Dermis blood vessel endothelial cell (primary cell): ENCODE measurements at regions not wholly inside any gene's neighbourhood (a gene's known extent, or its start where the extent isn't known, plus 50 kb on each side); places are given as distances from the start of the nearest gene placed in this dataset.
"Not testable (repeated sequence)": the region's sequence is repeated elsewhere in the genome, so short reads cannot be mapped to it uniquely, and the experiment has no call there.

Source experiments
- DNase-seq: peaks from one replicate; pipeline ENCODE4 v3.0.0; 2010

- no peak for DNase-seq
Measured at GRCh38 chr13:86584301-86584700, 785.1 kb upstream of the SLITRK6 start.

DNA sequence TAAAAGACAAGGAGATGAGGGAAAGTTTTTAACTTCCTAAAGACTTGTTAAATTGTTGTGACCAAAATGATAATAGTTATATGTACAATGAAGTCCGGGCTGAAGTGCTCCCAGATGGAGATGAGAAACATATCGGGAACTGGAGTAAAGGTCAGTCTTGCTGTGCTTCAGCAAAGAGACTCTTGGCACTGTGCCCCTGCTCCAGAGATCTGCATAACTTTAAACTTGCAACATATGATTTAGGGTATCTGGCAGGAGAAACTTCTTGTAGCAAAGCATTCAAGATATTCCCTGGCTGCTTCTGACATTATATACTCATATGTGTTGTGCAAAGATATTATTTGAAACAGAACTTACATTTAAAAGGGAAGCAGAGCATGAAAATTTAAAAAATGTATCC, 786.6 kb upstream of the SLITRK6 start:
- DNase-seq, result no peak

- no peak for DNase-seq
Measured at GRCh38 chr13:86591862-86592261, 792.6 kb upstream of the SLITRK6 start.

GRCh38 chr13:86601351-86601750, 802.1 kb upstream of the SLITRK6 start:
- DNase-seq, result no peak

GRCh38 chr13:86606264-86606663, 807.0 kb upstream of the SLITRK6 start:
- DNase-seq, result no peak

DNA sequence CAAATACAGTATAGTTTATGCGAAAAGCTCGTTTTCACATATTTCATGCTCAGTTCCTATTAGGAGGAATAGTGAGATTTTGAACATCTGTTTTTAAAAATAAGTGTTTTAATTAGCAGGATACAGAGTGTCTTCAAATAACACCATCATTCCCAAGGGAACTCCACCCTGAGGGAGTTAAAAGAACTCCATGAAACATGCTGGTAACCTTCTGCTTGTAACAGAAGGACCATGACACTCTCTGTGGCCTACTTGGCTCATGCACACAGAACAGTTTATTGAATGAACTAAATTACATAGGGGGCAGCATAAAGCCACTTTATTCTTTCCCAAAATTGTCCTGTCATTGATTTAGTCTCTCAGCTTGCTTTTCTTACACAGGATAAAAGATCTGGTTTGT, 809.5 kb upstream of the SLITRK6 start:
- no peak for DNase-seq

DNA sequence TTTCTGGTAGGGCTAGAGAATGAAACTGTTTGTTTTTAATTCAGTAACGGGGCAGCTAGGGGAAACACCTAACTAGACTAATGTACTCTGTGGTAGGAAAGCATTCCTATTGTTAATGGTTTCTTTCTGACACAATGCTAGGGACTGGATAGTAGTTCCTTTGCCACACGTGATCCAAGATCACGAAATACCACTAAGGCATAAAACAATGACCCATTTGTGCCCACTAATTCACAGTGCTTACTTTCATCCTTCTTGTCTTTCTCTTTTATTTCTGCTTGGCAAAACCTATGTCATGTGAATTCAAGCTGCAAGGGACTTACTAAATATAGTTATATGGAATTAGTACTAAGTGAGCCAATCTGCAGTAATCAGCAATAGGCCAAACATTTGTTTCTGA, 834.1 kb upstream of the SLITRK6 start:
- no peak for DNase-seq

DNA sequence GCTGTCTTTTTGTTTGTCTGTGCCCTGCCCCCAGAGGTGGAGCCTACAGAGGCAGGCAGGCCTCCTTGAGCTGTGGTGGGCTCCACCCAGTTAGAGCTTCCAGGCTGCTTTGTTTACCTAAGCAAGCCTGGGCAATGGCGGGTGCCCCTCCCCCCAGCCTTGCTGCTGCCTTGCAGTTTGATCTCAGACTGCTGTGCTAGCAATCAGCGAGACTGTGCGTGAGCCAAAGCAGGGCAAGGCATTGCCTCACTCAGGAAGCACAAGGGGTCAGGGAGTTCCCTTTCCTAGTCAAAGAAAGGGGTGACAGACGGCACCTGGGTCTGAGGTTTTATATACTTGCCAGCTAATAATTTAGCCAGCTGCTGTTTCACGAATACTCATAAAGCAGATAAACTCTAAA, 852.0 kb upstream of the SLITRK6 start:
- not testable (repeated sequence) for DNase-seq

DNA sequence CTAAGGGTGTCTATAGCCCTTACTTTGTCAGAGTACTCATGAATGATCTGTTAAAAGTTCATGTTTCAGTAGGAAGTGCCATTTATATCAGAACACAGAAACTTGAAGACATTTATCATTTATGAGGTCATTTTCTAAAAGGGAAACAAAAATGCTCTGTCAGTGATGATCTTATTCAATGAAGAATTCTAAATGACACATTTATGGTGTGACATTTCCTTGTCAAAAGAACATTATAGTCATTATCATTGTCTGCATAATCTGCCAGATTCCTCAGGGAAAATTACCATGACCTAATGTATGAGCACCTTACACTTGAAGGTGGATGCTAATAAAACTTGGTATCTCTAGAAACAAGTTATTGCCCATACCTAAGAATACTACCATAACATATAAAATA, 853.8 kb upstream of the SLITRK6 start:
- DNase-seq, result no peak

DNA sequence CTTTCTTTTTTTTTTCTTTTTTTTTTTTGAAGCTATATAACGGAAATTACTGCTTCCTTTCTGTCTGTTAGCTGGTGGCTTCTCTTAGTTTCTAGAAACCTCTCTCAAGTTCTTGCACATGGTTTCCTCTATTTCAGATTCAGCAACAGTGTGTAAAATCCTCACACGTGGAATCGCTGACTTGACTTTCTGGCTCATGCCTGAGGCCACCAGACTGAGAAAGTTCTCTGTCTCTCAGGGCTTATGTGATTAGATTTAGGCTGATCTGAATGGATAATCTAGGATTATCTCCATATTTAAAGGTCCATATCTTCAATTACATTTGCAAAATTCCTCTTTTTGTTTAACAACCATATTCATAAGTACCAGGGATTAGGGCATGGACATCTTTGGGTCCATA, 856.3 kb upstream of the SLITRK6 start:
- no peak for DNase-seq

DNA sequence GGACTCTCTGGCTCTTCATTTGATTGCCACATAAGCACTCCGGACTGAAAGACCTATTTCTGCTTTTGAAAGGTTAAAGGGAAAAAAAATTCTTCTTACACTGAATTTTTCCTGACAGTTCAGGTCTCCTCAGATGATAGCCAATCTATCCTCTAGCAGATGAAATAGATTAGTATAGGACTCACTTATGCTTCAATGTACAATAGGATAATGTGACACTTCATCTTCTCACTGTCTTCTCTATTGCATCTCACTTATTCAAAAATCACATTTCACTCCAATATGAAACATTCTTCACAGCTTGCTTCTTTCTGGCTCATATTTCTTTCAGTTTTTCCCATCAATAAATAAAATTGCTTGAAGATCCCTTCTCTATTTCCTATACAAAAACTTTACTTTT, 860.9 kb upstream of the SLITRK6 start:
- no peak for DNase-seq

DNA sequence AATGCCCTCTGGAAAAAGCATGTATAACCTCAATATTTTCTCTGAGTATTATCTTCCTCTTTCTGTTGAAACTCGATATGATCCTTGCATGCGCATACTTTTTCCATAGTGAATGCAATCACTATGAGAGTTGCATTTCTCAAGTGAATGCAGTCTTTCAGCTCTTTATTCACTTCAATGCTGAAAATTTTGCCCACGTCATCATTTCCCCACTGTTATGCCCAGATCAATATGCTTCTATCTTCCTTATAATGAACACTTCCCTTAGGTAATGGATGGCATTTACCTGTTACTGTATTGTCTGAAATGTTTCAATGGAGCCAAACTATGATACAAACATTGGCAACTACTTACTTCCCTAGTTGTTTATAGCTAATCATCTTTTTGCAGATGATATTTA, 866.6 kb upstream of the SLITRK6 start:
- no peak for DNase-seq

DNA sequence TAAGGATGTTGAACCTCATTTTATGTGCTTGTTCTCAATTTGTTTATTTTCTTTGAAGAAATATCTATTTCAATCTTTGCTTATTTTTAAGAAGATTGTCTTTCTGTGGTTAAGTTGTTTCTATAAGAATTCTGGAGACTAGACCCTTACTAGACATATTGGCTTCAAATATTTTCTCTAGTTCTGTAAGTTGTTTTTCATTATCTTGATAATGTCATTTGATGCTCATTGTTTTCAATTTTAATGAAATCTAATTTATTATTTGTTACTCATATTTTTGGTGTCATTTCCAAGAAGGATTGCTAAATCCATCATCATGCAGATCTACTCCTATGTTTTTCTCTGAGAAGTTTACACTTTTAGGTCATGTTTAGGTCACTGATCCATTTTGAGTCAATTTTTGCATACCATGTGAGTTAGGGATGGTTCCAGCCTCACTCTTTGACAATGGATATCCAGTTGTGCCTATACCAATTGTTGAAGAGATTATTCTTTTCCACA, 874.8 kb upstream of the SLITRK6 start:
- DNase-seq, result no peak

GRCh38 chr13:86681223-86681622, 882.0 kb upstream of the SLITRK6 start:
- DNase-seq, result no peak

GRCh38 chr13:86684402-86684801, 885.2 kb upstream of the SLITRK6 start:
- DNase-seq, result no peak

- DNase-seq, result no peak
Measured at GRCh38 chr13:86689911-86690310, 890.7 kb upstream of the SLITRK6 start.

GRCh38 chr13:86692291-86692690, 893.1 kb upstream of the SLITRK6 start:
- DNase-seq, result no peak

DNA sequence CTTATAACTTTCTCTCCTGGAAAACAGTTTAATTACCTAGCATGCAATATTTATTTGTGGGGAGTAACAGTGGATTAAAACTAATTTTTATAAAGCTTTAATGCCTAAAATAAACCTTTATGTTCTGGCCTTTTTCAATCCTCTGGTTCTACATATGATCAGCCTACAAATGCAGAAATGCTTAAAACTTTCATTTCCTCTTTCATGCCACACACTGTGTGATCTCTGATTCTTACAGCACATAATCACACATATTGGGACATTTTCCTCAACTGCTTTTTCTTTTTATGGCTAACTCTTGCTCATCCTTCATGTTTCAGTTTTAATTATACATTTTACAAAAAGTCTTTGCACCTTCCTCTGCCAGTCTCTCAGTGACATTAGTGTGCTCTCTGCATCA, 910.8 kb upstream of the SLITRK6 start:
- DNase-seq, result no peak

GRCh38 chr13:86710896-86711295, 911.7 kb upstream of the SLITRK6 start:
- DNase-seq, result no peak

GRCh38 chr13:86714495-86714894, 915.3 kb upstream of the SLITRK6 start:
- DNase-seq, result no peak

DNA sequence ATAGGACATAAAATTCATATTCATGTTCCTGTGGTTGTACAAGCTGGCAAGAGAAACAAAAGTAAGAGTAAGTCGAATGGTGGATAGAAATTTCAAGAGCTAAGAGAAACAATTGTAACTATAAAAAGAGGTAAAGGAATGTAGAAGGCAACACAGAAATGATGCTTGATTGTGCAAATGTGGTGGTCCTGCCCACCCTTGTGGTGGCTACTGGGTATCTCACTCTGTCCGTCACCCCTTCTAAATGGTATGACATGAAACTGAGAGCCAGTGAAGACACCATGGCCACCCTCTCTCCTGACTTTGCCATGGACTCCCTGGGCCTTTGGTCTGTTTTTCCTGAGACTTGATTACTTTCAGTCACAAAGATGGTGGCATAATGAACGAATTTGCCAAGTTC, 925.9 kb upstream of the SLITRK6 start:
- DNase-seq, result no peak

DNA sequence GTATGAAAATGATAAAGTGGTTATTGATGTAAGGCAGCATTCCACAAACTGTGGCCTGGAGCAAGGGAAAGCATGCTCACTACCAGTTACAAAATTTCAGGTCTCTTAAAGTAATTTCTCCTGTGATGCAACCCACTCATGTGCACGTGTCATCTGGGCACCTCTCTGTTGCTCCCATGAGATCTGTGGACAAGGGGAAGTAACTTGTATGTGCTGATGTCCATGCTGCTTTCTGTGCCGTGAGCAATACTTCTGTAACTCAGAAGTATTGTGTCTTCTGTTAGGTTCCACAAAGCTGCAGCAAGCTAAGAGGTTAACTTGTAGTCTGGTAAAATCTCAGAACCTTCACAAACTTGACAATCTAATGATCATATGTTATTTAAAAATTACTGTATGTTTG, 930.0 kb upstream of the SLITRK6 start:
- no peak for DNase-seq

- no peak for DNase-seq
Measured at GRCh38 chr13:86731987-86732386, 932.8 kb upstream of the SLITRK6 start.

DNA sequence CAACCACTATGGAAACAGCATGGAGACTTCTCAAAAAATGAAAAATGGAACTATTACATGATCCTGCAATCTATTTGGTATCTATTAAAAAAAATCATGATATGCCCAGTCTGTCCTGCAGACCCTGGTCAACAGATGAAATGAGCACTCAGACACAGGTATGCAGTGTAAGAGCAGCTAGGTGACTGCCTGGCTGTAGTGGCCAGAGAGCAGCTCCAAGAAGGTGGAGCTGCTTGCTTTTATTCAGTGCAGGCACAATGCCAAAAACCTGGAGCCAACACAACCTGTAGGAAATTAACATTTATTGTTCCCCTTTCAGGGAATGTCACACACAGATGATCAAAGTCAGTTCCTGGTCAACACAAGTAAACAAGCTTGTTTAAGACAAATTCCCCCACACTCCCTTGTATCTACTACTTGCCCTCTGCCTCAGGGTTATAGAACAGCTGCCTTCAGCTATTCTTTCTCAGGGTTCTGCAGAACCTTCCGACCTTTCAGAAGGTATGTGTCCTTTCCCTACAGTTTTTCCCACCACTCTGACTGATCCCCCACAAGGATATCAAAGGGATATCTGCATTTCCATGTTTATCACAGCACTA, 933.7 kb upstream of the SLITRK5 start:
- no peak for DNase-seq

GRCh38 chr13:86741762-86742285, 929.3 kb upstream of the SLITRK5 start:
- DNase-seq, result no peak
